ENCODE measurements at regions not wholly inside any gene's neighbourhood (a gene's known extent, or its start where the extent isn't known, plus 50 kb on each side); places are given as distances from the start of the nearest gene placed in this dataset.
"Not testable (repeated sequence)": the region's sequence is repeated elsewhere in the genome, so short reads cannot be mapped to it uniquely, and the experiment has no call there.

- H4K91ac ChIP-seq (ENCODE audit: low read depth, low read length), result no peak overlapping the region
- no peak overlapping the region for H3K23ac ChIP-seq (ENCODE audit: low read length)
- H3K9ac ChIP-seq (ENCODE audit: low read length), result no peak overlapping the region
- no peak overlapping the region for H2BK12ac ChIP-seq (ENCODE audit: low read length)
- no peak overlapping the region for H3K14ac ChIP-seq (ENCODE audit: low read length)
- no peak overlapping the region for H2BK5ac ChIP-seq (ENCODE audit: low read depth, low read length, poor library complexity)
- H2BK120ac ChIP-seq (ENCODE audit: insufficient read depth, low read length, poor library complexity), result no peak overlapping the region
- H3K27ac ChIP-seq (ENCODE audit: low read depth, low read length), result no peak overlapping the region
- no peaks in the 10 kb centered on the region for H3K4me1 ChIP-seq (ENCODE audit: control insufficient read depth in 1 of 2, insufficient read depth in 2 of 2, low read length in 2 of 2)
- H4K12ac ChIP-seq (ENCODE audit: low read depth, low read length), result no peak overlapping the region
- H3K4me2 ChIP-seq (ENCODE audit: low read length), result no peak overlapping the region
- H3K27me3 ChIP-seq (ENCODE audit: insufficient read depth, low read length), result no peaks in the 10 kb centered on the region
- WGBS (ENCODE audit: extremely low coverage, insufficient coverage, insufficient read length), result no CpG with 5 or more reads among the region's 4 CpGs
- no peaks in the 10 kb centered on the region for H3K79me2 ChIP-seq (ENCODE audit: control insufficient read depth, insufficient read depth, low read length, poor library complexity)
- no peak for DNase-seq
- no peak overlapping the region for H2AK5ac ChIP-seq (ENCODE audit: low read length)
- no peak overlapping the region for H3K18ac ChIP-seq (ENCODE audit: low read length)
- H2AFZ ChIP-seq (ENCODE audit: insufficient read depth, low read length, poor library complexity), result no peak overlapping the region
- H3K9me3 ChIP-seq (ENCODE audit: insufficient read depth, low read depth, low read length), result peaks cover 3% of the 10 kb centered on the region
- no peaks in the 10 kb centered on the region for H3K79me1 ChIP-seq (ENCODE audit: low read length)
- H3K36me3 ChIP-seq (ENCODE audit: control insufficient read depth in 1 of 2, insufficient read depth in 2 of 2, low read length in 2 of 2), result no peaks in the 10 kb centered on the region
- no peak overlapping the region for H3K4ac ChIP-seq (ENCODE audit: low read depth, low read length)
- H3K4me3 ChIP-seq (ENCODE audit: low read depth, low read length), result no peak overlapping the region
- H4K8ac ChIP-seq (ENCODE audit: low read depth, low read length), result no peak overlapping the region
Measured at GRCh38 chr3:34090876-34091275, 292.4 kb downstream of the PDCD6IP start.

GRCh38 chr3:34094280-34094679, 295.9 kb downstream of the PDCD6IP start:
- H3K79me2 ChIP-seq (ENCODE audit: control insufficient read depth, insufficient read depth, low read length, poor library complexity); H4K91ac ChIP-seq (ENCODE audit: low read depth, low read length); H3K9ac ChIP-seq (ENCODE audit: low read length); H3K36me3 ChIP-seq (ENCODE audit: control insufficient read depth in 1 of 2, insufficient read depth in 2 of 2, low read length in 2 of 2); H2AFZ ChIP-seq (ENCODE audit: insufficient read depth, low read length, poor library complexity); H2BK120ac ChIP-seq (ENCODE audit: insufficient read depth, low read length, poor library complexity); H3K79me1 ChIP-seq (ENCODE audit: low read length); H3K4me3 ChIP-seq (ENCODE audit: low read depth, low read length); H4K12ac ChIP-seq (ENCODE audit: low read depth, low read length); H3K4ac ChIP-seq (ENCODE audit: low read depth, low read length); H4K8ac ChIP-seq (ENCODE audit: low read depth, low read length); DNase-seq; H3K14ac ChIP-seq (ENCODE audit: low read length); H3K9me3 ChIP-seq (ENCODE audit: insufficient read depth, low read depth, low read length); H2BK5ac ChIP-seq (ENCODE audit: low read depth, low read length, poor library complexity); H3K18ac ChIP-seq (ENCODE audit: low read length); H2AK5ac ChIP-seq (ENCODE audit: low read length); H3K27ac ChIP-seq (ENCODE audit: low read depth, low read length); H3K27me3 ChIP-seq (ENCODE audit: insufficient read depth, low read length); H3K23ac ChIP-seq (ENCODE audit: low read length); H3K4me2 ChIP-seq (ENCODE audit: low read length); H2BK12ac ChIP-seq (ENCODE audit: low read length); H3K4me1 ChIP-seq (ENCODE audit: control insufficient read depth in 1 of 2, insufficient read depth in 2 of 2, low read length in 2 of 2): not testable (repeated sequence)
- WGBS (ENCODE audit: extremely low coverage, insufficient coverage, insufficient read length), result no CpG with 5 or more reads among the region's 9 CpGs

- H3K23ac ChIP-seq (ENCODE audit: low read length), result no peak overlapping the region
- H3K36me3 ChIP-seq (ENCODE audit: control insufficient read depth in 1 of 2, insufficient read depth in 2 of 2, low read length in 2 of 2), result no peaks in the 10 kb centered on the region
- H3K27ac ChIP-seq (ENCODE audit: low read depth, low read length), result no peak overlapping the region
- H3K4me1 ChIP-seq (ENCODE audit: control insufficient read depth in 1 of 2, insufficient read depth in 2 of 2, low read length in 2 of 2), result no peaks in the 10 kb centered on the region
- no peak overlapping the region for H3K4me3 ChIP-seq (ENCODE audit: low read depth, low read length)
- H3K4ac ChIP-seq (ENCODE audit: low read depth, low read length), result no peak overlapping the region
- H4K91ac ChIP-seq (ENCODE audit: low read depth, low read length), result no peak overlapping the region
- H3K9ac ChIP-seq (ENCODE audit: low read length), result no peak overlapping the region
- no peaks in the 10 kb centered on the region for H3K79me1 ChIP-seq (ENCODE audit: low read length)
- peaks cover 2% of the 10 kb centered on the region for H3K9me3 ChIP-seq (ENCODE audit: insufficient read depth, low read depth, low read length)
- no peak for DNase-seq
- no peak overlapping the region for H4K12ac ChIP-seq (ENCODE audit: low read depth, low read length)
- H3K18ac ChIP-seq (ENCODE audit: low read length), result no peak overlapping the region
- no peak overlapping the region for H3K4me2 ChIP-seq (ENCODE audit: low read length)
- no peak overlapping the region for H2BK5ac ChIP-seq (ENCODE audit: low read depth, low read length, poor library complexity)
- H2AFZ ChIP-seq (ENCODE audit: insufficient read depth, low read length, poor library complexity), result no peak overlapping the region
- H3K27me3 ChIP-seq (ENCODE audit: insufficient read depth, low read length), result no peaks in the 10 kb centered on the region
- H3K79me2 ChIP-seq (ENCODE audit: control insufficient read depth, insufficient read depth, low read length, poor library complexity), result no peaks in the 10 kb centered on the region
- no peak overlapping the region for H2AK5ac ChIP-seq (ENCODE audit: low read length)
- no peak overlapping the region for H4K8ac ChIP-seq (ENCODE audit: low read depth, low read length)
- WGBS (ENCODE audit: extremely low coverage, insufficient coverage, insufficient read length), result no CpG with 5 or more reads among the region's 4 CpGs
- no peak overlapping the region for H2BK120ac ChIP-seq (ENCODE audit: insufficient read depth, low read length, poor library complexity)
- H2BK12ac ChIP-seq (ENCODE audit: low read length), result no peak overlapping the region
- H3K14ac ChIP-seq (ENCODE audit: low read length), result no peak overlapping the region
Measured at GRCh38 chr3:34102288-34102687, 303.9 kb downstream of the PDCD6IP start.

GRCh38 chr3:34106379-34106778, 307.9 kb downstream of the PDCD6IP start:
- H3K18ac ChIP-seq (ENCODE audit: low read length), result no peak overlapping the region
- no peaks in the 10 kb centered on the region for H3K36me3 ChIP-seq (ENCODE audit: control insufficient read depth in 1 of 2, insufficient read depth in 2 of 2, low read length in 2 of 2)
- H3K79me2 ChIP-seq (ENCODE audit: control insufficient read depth, insufficient read depth, low read length, poor library complexity), result no peaks in the 10 kb centered on the region
- no peak overlapping the region for H2BK5ac ChIP-seq (ENCODE audit: low read depth, low read length, poor library complexity)
- no CpG with 5 or more reads among the region's 3 CpGs for WGBS (ENCODE audit: extremely low coverage, insufficient coverage, insufficient read length)
- no peak overlapping the region for H3K9ac ChIP-seq (ENCODE audit: low read length)
- H4K8ac ChIP-seq (ENCODE audit: low read depth, low read length), result no peak overlapping the region
- no peaks in the 10 kb centered on the region for H3K4me1 ChIP-seq (ENCODE audit: control insufficient read depth in 1 of 2, insufficient read depth in 2 of 2, low read length in 2 of 2)
- no peak overlapping the region for H3K4me2 ChIP-seq (ENCODE audit: low read length)
- H3K4ac ChIP-seq (ENCODE audit: low read depth, low read length), result no peak overlapping the region
- H2BK12ac ChIP-seq (ENCODE audit: low read length), result no peak overlapping the region
- no peak overlapping the region for H3K4me3 ChIP-seq (ENCODE audit: low read depth, low read length)
- no peak for DNase-seq
- no peak overlapping the region for H3K27ac ChIP-seq (ENCODE audit: low read depth, low read length)
- H3K23ac ChIP-seq (ENCODE audit: low read length), result no peak overlapping the region
- no peak overlapping the region for H4K91ac ChIP-seq (ENCODE audit: low read depth, low read length)
- peaks cover 2% of the 10 kb centered on the region for H3K9me3 ChIP-seq (ENCODE audit: insufficient read depth, low read depth, low read length)
- no peak overlapping the region for H4K12ac ChIP-seq (ENCODE audit: low read depth, low read length)
- H2AK5ac ChIP-seq (ENCODE audit: low read length), result no peak overlapping the region
- H3K14ac ChIP-seq (ENCODE audit: low read length), result no peak overlapping the region
- no peak overlapping the region for H2BK120ac ChIP-seq (ENCODE audit: insufficient read depth, low read length, poor library complexity)
- H3K79me1 ChIP-seq (ENCODE audit: low read length), result no peaks in the 10 kb centered on the region
- H3K27me3 ChIP-seq (ENCODE audit: insufficient read depth, low read length), result no peaks in the 10 kb centered on the region
- H2AFZ ChIP-seq (ENCODE audit: insufficient read depth, low read length, poor library complexity), result no peak overlapping the region

Data from trophoblast cell (in vitro differentiated cells and primary cell).